ENCODE measurements at regions not wholly inside any gene's neighbourhood (a gene's known extent, or its start where the extent isn't known, plus 50 kb on each side); places are given as distances from the start of the nearest gene placed in this dataset.

DNA sequence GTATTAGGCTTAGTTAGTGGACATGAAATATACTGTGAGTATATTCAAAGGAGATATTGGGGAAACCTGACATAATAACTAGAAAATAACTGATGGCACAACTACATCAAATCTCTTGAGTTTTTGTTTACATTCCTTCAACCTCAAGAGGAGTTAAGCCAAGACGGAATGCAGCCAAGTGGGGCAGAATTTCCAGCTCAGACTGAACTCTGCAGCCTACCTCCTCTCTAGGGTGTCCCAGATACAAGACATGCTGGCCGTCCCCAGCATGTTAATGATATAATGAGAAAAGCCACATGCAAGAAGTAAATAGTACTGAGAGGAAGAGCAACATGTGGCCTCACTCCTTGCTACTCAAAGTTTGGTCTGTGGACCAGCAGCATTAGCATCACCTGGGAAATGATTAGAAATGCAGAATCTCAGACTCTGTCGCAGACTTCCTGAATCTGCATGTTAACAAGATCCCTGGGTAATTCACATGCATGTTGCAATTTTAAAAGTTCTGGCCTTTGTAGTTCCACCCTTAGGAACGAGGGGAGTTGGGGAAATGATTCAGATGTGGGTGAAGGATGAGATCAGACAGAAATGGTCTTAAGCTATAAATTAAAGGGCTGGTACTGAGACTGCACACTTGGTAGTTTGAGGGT is 118.4 kb upstream of the CACUL1 start:
- DNase-seq (ENCODE audit: low read depth, low spot score): no peak
- Histone ChIP-seq H3K27me3 (ENCODE audit: control insufficient read depth, insufficient read depth, low read length) (peaks cover 5% of the 10 kb centered on the region), H3K9me3 (ENCODE audit: control insufficient read depth, insufficient read depth, low read length) (no peaks in the 10 kb centered on the region), H3K4me3 (ENCODE audit: low read depth, low read length) (no peak overlapping the region), H3K27ac (ENCODE audit: low read depth, low read length) (no peak overlapping the region)
- POLR2A ChIA-PET: interaction anchor here (0.6 kb wide), 1 partner anchor 112 kb away, joined by 4 read pairs; no protein-coding TSS in a partner anchor
- TF ChIP-seq, protein P1, sequence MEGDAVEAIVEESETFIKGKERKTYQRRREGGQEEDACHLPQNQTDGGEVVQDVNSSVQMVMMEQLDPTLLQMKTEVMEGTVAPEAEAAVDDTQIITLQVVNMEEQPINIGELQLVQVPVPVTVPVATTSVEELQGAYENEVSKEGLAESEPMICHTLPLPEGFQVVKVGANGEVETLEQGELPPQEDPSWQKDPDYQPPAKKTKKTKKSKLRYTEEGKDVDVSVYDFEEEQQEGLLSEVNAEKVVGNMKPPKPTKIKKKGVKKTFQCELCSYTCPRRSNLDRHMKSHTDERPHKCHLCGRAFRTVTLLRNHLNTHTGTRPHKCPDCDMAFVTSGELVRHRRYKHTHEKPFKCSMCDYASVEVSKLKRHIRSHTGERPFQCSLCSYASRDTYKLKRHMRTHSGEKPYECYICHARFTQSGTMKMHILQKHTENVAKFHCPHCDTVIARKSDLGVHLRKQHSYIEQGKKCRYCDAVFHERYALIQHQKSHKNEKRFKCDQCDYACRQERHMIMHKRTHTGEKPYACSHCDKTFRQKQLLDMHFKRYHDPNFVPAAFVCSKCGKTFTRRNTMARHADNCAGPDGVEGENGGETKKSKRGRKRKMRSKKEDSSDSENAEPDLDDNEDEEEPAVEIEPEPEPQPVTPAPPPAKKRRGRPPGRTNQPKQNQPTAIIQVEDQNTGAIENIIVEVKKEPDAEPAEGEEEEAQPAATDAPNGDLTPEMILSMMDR (IDR thresholded peaks at IDR 0.05; ENCODE audit: low read depth, low read length): no peak
- CTCF ChIA-PET: interaction anchor here (0.6 to 0.8 kb wide), 2 partner anchors 32 to 304 kb away, joined by 3 read pairs; no protein-coding TSS in a partner anchor

DNA sequence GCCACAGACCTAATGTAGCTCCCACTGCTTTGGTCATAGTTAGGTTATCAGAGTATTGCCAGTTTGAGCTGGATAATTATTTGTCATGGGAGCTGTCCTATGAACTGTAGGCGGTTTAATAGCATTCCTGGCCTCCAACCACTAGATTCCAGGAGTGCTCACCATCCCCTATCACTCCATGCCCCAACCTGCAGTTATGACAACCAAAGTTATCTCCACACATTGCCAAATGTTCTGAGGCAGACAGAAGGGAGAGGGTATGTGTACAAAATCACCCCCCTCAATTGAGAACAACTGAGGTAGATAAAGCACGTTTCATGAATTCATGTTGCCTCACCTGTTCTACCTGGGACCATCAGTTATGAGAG is 119.0 kb upstream of the CACUL1 start:
- Histone ChIP-seq H3K4me3 (ENCODE audit: low read depth, low read length) (no peak overlapping the region), H3K27me3 (ENCODE audit: control insufficient read depth, insufficient read depth, low read length) (peaks cover 5% of the 10 kb centered on the region), H3K9me3 (ENCODE audit: control insufficient read depth, insufficient read depth, low read length) (no peaks in the 10 kb centered on the region), H3K27ac (ENCODE audit: low read depth, low read length) (no peak overlapping the region)
- POLR2A ChIA-PET: no interaction called here
- CTCF ChIA-PET: interaction anchor here (0.8 kb wide), 1 partner anchor 305 kb away, joined by 3 read pairs; no protein-coding TSS in a partner anchor
- TF ChIP-seq, protein P1 (IDR thresholded peaks at IDR 0.05; ENCODE audit: low read depth, low read length): no peak
- DNase-seq (ENCODE audit: low read depth, low spot score): no peak

DNA sequence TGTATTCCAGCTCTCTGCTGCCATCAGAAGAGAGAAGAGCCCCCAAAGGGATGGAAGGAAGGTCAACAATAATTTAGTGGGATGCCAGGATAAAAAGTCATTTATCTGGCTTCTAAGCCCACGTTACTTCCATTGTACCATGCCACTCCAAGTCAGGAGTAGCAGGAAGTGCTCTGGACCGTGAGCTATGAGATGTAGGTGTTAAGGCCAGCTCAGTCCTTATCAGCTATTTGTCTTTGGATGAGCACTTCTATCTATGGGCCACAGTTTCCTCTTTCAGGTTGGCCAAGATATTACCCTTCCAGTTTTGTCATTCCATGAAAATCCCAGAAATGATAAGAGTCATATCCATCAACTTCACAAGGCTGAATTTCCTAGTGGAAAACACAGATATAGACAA is 119.4 kb upstream of the CACUL1 start:
- POLR2A ChIA-PET: no interaction called here
- CTCF ChIA-PET: interaction anchor here (0.8 kb wide), 1 partner anchor 305 kb away, joined by 3 read pairs; no protein-coding TSS in a partner anchor
- peaks cover 5% of the 10 kb centered on the region for H3K27me3 ChIP-seq (ENCODE audit: control insufficient read depth, insufficient read depth, low read length)
- DNase-seq (ENCODE audit: low read depth, low spot score): no peak
- no peak overlapping the region for H3K4me3 ChIP-seq (ENCODE audit: low read depth, low read length)
- TF ChIP-seq, protein P1 (IDR thresholded peaks at IDR 0.05; ENCODE audit: low read depth, low read length): no peak
- no peak overlapping the region for H3K27ac ChIP-seq (ENCODE audit: low read depth, low read length)
- H3K9me3 ChIP-seq (ENCODE audit: control insufficient read depth, insufficient read depth, low read length): no peaks in the 10 kb centered on the region

DNA sequence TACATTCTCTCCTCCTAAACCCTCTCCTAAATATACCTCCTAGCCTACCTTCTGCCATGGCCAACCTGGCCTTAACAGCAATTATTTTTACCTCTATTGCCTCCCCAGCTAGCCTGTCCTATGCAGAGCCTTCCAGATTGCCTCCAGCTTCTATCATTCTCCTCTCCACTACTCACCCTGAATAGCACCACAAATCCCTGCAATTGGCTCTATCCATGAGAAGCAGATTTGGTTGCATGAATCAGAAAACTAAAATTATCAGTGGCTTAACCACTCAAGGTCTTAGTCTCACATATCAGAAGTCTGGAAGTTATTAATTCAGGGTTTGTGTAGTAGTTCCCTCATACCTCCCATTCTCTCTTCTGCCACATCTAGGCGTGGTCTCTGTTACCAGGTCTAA is 120.3 kb upstream of the CACUL1 start:
- H3K4me3 ChIP-seq (ENCODE audit: low read depth, low read length): no peak overlapping the region
- peaks cover 3% of the 10 kb centered on the region for H3K27me3 ChIP-seq (ENCODE audit: control insufficient read depth, insufficient read depth, low read length)
- TF ChIP-seq, protein P1 (IDR thresholded peaks at IDR 0.05; ENCODE audit: low read depth, low read length): no peak
- ChIA-PET POLR2A (no interaction called here), CTCF (no interaction called here)
- no peak overlapping the region for H3K27ac ChIP-seq (ENCODE audit: low read depth, low read length)
- H3K9me3 ChIP-seq (ENCODE audit: control insufficient read depth, insufficient read depth, low read length): no peaks in the 10 kb centered on the region
- DNase-seq (ENCODE audit: low read depth, low spot score): no peak

DNA sequence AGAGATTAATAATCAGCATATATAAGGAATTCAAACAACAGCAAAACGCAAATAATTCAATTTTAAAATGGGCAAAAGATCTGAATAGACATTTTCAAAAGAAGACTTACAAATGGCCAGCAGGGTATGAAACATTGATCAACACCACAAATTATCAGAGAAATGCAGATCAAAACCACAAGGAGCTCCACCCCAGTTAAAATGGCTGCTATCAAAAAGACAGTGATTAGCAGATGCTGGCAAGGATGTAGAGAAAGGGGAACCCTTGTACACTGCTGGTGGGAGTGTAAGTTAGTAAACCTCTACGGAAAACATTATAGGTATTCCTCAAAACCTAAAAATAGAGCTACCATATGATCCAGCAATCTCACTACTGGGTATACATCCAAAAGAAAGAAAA is 128.0 kb upstream of the CACUL1 start:
- TF ChIP-seq, protein P1 (IDR thresholded peaks at IDR 0.05; ENCODE audit: low read depth, low read length): no peak
- peaks cover 2% of the 10 kb centered on the region for H3K27me3 ChIP-seq (ENCODE audit: control insufficient read depth, insufficient read depth, low read length)
- no peak for DNase-seq (ENCODE audit: low read depth, low spot score)
- H3K27ac ChIP-seq (ENCODE audit: low read depth, low read length): no peak overlapping the region
- CTCF ChIA-PET: no interaction called here
- no peak overlapping the region for H3K4me3 ChIP-seq (ENCODE audit: low read depth, low read length)
- H3K9me3 ChIP-seq (ENCODE audit: control insufficient read depth, insufficient read depth, low read length): no peaks in the 10 kb centered on the region
- POLR2A ChIA-PET: no interaction called here

Measured in AG04450 (cell line).